ENCODE measurements at regions not wholly inside any gene's neighbourhood (a gene's known extent, or its start where the extent isn't known, plus 50 kb on each side); places are given as distances from the start of the nearest gene placed in this dataset.

- H2BK20ac ChIP-seq (ENCODE audit: low read depth, low read length, poor library complexity, severe bottlenecking) = no peak overlapping the region
- no peak overlapping the region for H2BK5ac ChIP-seq (ENCODE audit: insufficient read length, low read length)
- no peaks in the 10 kb centered on the region for H3K79me2 ChIP-seq (ENCODE audit: insufficient read depth, low read length)
- H4K20me1 ChIP-seq (ENCODE audit: control insufficient read depth, insufficient read depth, insufficient read length) = no peaks in the 10 kb centered on the region
- H3K18ac ChIP-seq (ENCODE audit: insufficient read length, low read depth, low read length) = no peak overlapping the region
- no peak overlapping the region for H3K14ac ChIP-seq (ENCODE audit: insufficient read depth, low read length)
- no peak overlapping the region for H2AFZ ChIP-seq (ENCODE audit: low read length)
- H4K8ac ChIP-seq (replicated peaks; ENCODE audit: insufficient read length, low read depth, low read length) = no peak overlapping the region
- H3K27ac ChIP-seq (ENCODE audit: insufficient read length, low read depth, low read length) = no peak overlapping the region
- no peak overlapping the region for H2BK120ac ChIP-seq (ENCODE audit: low read depth, low read length, poor library complexity, severe bottlenecking)
- DNase-seq = no peak
- H3K9me3 ChIP-seq (ENCODE audit: control insufficient read depth, low read depth, low read length) = no peaks in the 10 kb centered on the region
- H2BK12ac ChIP-seq (ENCODE audit: insufficient read length, low read depth, low read length) = no peak overlapping the region
- no peak overlapping the region for H3K4ac ChIP-seq (ENCODE audit: low read depth, low read length)
- H3K9me3 Mint-ChIP-seq = peaks cover 0 to 2% of the 10 kb centered on the region in 2 experiments; a peak in 1 of 5 replicates
- no peak overlapping the region for H3K23ac ChIP-seq (ENCODE audit: insufficient read length, low read depth, low read length)
- H3T11ph ChIP-seq (ENCODE audit: low read length) = no peak overlapping the region
- H4K5ac ChIP-seq (ENCODE audit: insufficient read length, low read depth, low read length) = no peak overlapping the region
- H3K4me1 Mint-ChIP-seq = no peaks in the 10 kb centered on the region
- no peak overlapping the region for H3K27ac Mint-ChIP-seq
- peaks cover 8 to 13% (median 11%) of the 10 kb centered on the region in 3 experiments for H3K36me3 Mint-ChIP-seq (ENCODE audit: insufficient read depth in 1 of 3, low read depth in 3 of 3)
- WGBS (ENCODE audit: extremely low coverage, insufficient read length, low lambda C conversion rate) = no CpG with 5 or more reads among the region's 10 CpGs
- no peak overlapping the region for H3K9ac ChIP-seq (ENCODE audit: extremely low read depth, insufficient read length, low read length)
- no peak overlapping the region for H3K4me3 Mint-ChIP-seq
- H3K23me2 ChIP-seq (ENCODE audit: insufficient read length, low read depth, low read length, poor library complexity, severe bottlenecking) = no peaks in the 10 kb centered on the region
- H3K4me1 ChIP-seq (ENCODE audit: insufficient read depth, low read length) = no peaks in the 10 kb centered on the region
- no peak overlapping the region for H4K91ac ChIP-seq (ENCODE audit: insufficient read length, low read depth, low read length)
- H3K27me3 Mint-ChIP-seq (ENCODE audit: low read depth) = no peaks in the 10 kb centered on the region; the same call in 1 of the 2 replicates
- H2AK5ac ChIP-seq (ENCODE audit: insufficient read length, low read length) = no peak overlapping the region
- H3K4me2 ChIP-seq (ENCODE audit: insufficient read depth, insufficient read length, low read length) = no peak overlapping the region
- H3K56ac ChIP-seq (ENCODE audit: insufficient read length, low read depth, low read length) = no peak overlapping the region
- no peaks in the 10 kb centered on the region for H3K79me1 ChIP-seq (ENCODE audit: insufficient read depth, low read depth, low read length, poor library complexity, severe bottlenecking)
- TF ChIP-seq CTCF (conservative IDR thresholded peaks at IDR 0.05) = no peak
- no peaks in the 10 kb centered on the region for H3K27me3 ChIP-seq (ENCODE audit: insufficient read depth, low read length)
- no peak overlapping the region for H2BK15ac ChIP-seq (ENCODE audit: low read depth, low read length)
These were observed 90.7 kb upstream of the TMEM168 start for GRCh38 chr7:112880818-112881418.
